Activated B cell treated with CpG ODN at 0.5 μM for 24 hours (primary cell): ENCODE measurements at regions not wholly inside any gene's neighbourhood (a gene's known extent, or its start where the extent isn't known, plus 50 kb on each side); places are given as distances from the start of the nearest gene placed in this dataset.
A peak's percentile ranks its signal among the peaks of the same experiment; 100 is the strongest.

Experiments used
- ATAC-seq: fragments of 200-7000 bp; cut with Tn5 transposase; one replicate; pipeline ENCODE4 v1.10.0; 2021; ENCODE audit warnings: low read depth, mild to moderate bottlenecking, moderate library complexity
- CTCF ChIA-PET: fragments of 350-600 bp; sonication (Branson Sonifier 250); formaldehyde crosslinking; loops from one replicate; lab custom pipeline; 2021; ENCODE audit warnings: antibody characterized with exemption; lab: Charles Lee
- POLR2A ChIA-PET: fragments of 350-600 bp; sonication (Branson Sonifier 250); formaldehyde crosslinking; loops from one replicate; lab custom pipeline; 2021; ENCODE audit warnings: antibody characterized with exemption; lab: Charles Lee
- DNase-seq: peaks from one replicate; pipeline ENCODE4 v3.0.0; 2022
- H3K27ac Mint-ChIP-seq: one replicate; pipeline ENCODE4 v1.8.0; 2020; ENCODE audit warnings: mixed read lengths
- H3K27me3 Mint-ChIP-seq: one replicate; pipeline ENCODE4 v1.8.0; 2021; ENCODE audit warnings: mixed read lengths
- H3K36me3 Mint-ChIP-seq: one replicate; pipeline ENCODE4 v1.8.0; 2021; ENCODE audit warnings: low read depth, mixed read lengths
- H3K4me1 Mint-ChIP-seq: one replicate; pipeline ENCODE4 v1.8.0; 2021; ENCODE audit warnings: mixed read lengths
- H3K4me3 Mint-ChIP-seq: one replicate; pipeline ENCODE4 v1.8.0; 2020; ENCODE audit warnings: mild to moderate bottlenecking, mixed read lengths
- H3K9me3 Mint-ChIP-seq: one replicate; pipeline ENCODE4 v1.8.0; 2020; ENCODE audit warnings: mixed read lengths
- intact Hi-C: fragments of 100-400 bp; cut with micrococcal nuclease; formaldehyde crosslinking; loops from one replicate; pipeline ENCODE4 v1.15.1; 2024
- TF ChIP-seq, protein P1 (sequence below): fragments of 200-600 bp; IDR thresholded peaks from one replicate; pipeline ENCODE4 v1.8.0; 2022; ENCODE audit warnings: antibody characterized with exemption, mild to moderate bottlenecking

DNA sequence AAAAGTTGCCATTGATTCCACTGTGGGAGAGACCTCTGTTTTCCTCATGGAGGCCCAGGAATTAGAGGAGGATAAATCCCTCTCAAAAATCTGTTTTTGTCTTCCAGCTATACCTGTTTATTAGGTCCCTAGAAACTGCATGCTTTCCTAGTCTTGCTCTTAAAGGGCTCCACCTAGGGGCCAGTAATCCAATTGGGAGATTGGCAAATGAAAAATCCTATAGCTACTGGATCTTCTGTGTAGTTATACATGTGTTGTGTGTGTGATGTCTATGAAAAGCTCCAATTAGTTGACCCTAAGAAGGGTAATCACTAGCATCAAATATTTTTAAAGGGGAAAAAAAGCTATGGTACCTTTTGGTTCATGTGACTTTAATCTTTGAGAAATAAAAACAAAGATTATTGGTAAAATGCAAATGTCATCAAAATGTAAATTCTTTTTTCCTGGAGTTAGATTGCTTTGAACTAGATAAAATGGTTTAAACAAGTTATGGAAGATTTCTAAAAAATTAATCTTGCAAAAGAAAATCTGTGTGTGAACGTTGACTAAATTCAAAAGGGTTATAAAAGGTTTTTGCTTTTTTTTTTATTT is 63.4 kb upstream of the C1QTNF9B start:
- ATAC-seq (no peak), DNase-seq (no peak)
- H3K9me3 Mint-ChIP-seq = no peaks in the 10 kb centered on the region
- H3K4me3 Mint-ChIP-seq = no peak overlapping the region
- H3K27me3 Mint-ChIP-seq = no peaks in the 10 kb centered on the region
- TF ChIP-seq, protein P1, sequence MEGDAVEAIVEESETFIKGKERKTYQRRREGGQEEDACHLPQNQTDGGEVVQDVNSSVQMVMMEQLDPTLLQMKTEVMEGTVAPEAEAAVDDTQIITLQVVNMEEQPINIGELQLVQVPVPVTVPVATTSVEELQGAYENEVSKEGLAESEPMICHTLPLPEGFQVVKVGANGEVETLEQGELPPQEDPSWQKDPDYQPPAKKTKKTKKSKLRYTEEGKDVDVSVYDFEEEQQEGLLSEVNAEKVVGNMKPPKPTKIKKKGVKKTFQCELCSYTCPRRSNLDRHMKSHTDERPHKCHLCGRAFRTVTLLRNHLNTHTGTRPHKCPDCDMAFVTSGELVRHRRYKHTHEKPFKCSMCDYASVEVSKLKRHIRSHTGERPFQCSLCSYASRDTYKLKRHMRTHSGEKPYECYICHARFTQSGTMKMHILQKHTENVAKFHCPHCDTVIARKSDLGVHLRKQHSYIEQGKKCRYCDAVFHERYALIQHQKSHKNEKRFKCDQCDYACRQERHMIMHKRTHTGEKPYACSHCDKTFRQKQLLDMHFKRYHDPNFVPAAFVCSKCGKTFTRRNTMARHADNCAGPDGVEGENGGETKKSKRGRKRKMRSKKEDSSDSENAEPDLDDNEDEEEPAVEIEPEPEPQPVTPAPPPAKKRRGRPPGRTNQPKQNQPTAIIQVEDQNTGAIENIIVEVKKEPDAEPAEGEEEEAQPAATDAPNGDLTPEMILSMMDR = no peak
- POLR2A ChIA-PET = no interaction called here
- no peaks in the 10 kb centered on the region for H3K4me1 Mint-ChIP-seq
- H3K36me3 Mint-ChIP-seq = no peaks in the 10 kb centered on the region
- no peak overlapping the region for H3K27ac Mint-ChIP-seq
- intact Hi-C loops = no loop called here
- CTCF ChIA-PET = interaction anchor here (1.0 to 2.2 kb wide), 3 partner anchors 10 to 493 kb away, joined by 3 to 6 read pairs (median 3); no protein-coding TSS in a partner anchor

- ATAC-seq (no peak), DNase-seq (no peak)
- intact Hi-C loops = no loop called here
- TF ChIP-seq, protein P1 = no peak
- CTCF ChIA-PET = no interaction called here
- no peaks in the 10 kb centered on the region for H3K36me3 Mint-ChIP-seq
- POLR2A ChIA-PET = no interaction called here
- no peak overlapping the region for H3K4me3 Mint-ChIP-seq
- peaks cover 4% of the 10 kb centered on the region for H3K4me1 Mint-ChIP-seq
- H3K27ac Mint-ChIP-seq = no peak overlapping the region
- no peaks in the 10 kb centered on the region for H3K9me3 Mint-ChIP-seq
- H3K27me3 Mint-ChIP-seq = no peaks in the 10 kb centered on the region
Observed at GRCh38 chr13:23963184-23963931, 66.1 kb upstream of the C1QTNF9B start.

DNA sequence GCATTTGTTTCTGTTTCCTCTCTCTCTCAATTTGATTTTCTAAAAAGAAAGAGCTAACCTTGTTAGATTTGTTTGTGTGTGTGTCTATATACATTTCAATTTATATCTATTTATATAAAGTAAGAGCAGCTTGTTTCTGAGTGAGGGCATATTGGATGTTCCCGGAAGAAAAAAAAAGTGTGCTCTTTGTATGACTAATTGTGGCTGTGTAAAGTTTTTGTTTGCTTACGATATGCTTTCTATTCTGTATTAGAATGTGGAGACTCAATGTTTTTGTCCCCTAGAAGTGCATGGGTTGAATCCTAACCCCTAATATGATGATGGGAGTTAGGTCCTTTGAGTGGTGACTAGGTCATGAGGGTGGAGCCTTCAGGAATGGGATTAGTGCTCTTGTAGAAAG is 66.6 kb upstream of the C1QTNF9B start:
- ChIA-PET CTCF (no interaction called here), POLR2A (no interaction called here)
- no peaks in the 10 kb centered on the region for H3K27me3 Mint-ChIP-seq
- no peak overlapping the region for H3K27ac Mint-ChIP-seq
- no peak for DNase-seq
- no peaks in the 10 kb centered on the region for H3K36me3 Mint-ChIP-seq
- H3K4me3 Mint-ChIP-seq = no peak overlapping the region
- TF ChIP-seq, protein P1 = no peak
- H3K9me3 Mint-ChIP-seq = no peaks in the 10 kb centered on the region
- intact Hi-C loops = no loop called here
- no peak for ATAC-seq
- H3K4me1 Mint-ChIP-seq = peaks cover 4% of the 10 kb centered on the region

DNA sequence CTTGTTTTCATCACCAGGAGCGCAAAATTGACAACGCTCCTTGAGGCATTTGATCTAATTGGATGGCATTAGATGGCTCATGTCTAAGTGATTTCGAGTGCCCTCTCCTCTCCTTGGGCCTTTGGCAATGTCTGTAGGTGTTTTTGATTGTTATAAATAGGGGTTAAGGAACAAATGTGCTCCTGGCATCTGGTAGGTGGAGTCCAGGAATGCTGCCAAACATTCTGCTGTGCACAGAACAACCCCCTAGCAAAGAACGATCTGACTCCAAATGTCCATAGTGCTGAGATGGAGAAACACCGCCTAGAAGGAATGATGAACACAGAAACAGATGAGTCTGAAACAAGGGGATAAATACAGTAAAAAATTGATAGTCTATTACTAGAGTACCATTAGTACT is 68.0 kb upstream of the C1QTNF9B start:
- Mint-ChIP-seq H3K27me3 (no peaks in the 10 kb centered on the region), H3K4me3 (no peak overlapping the region), H3K9me3 (no peaks in the 10 kb centered on the region), H3K27ac (no peak overlapping the region), H3K4me1 (peaks cover 4% of the 10 kb centered on the region), H3K36me3 (no peaks in the 10 kb centered on the region)
- POLR2A ChIA-PET = no interaction called here
- TF ChIP-seq, protein P1 = no peak
- no peak for DNase-seq
- intact Hi-C loops = no loop called here
- CTCF ChIA-PET = no interaction called here
- no peak for ATAC-seq

DNA sequence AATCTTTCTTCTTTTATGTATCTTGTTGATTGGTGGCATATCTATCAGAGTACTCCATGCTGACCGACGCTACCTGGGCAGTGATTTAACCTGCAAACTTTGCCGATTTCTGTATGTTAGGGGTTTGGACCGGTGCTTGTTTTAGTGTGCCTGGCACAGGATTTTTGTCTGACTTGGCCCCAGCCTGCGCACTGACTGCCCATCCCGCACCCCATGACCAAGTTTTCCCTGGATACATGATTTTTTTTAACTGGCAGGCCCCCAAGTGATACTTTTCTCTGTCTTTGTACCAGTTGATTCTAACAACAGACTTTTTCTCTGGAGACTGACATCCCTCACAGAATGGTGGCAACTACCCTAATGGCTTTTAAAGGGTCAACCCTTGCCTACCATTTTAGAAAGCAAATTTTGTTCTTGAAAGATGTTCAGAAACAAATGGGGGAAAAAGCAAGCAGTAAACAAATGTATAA is 69.0 kb upstream of the C1QTNF9B start:
- POLR2A ChIA-PET = no interaction called here
- no peak overlapping the region for H3K27ac Mint-ChIP-seq
- intact Hi-C loops = no loop called here
- TF ChIP-seq, protein P1 = no peak
- CTCF ChIA-PET = no interaction called here
- H3K4me3 Mint-ChIP-seq = peak overlapping the region; percentile 25
- H3K4me1 Mint-ChIP-seq = peaks cover 4% of the 10 kb centered on the region
- H3K27me3 Mint-ChIP-seq = no peaks in the 10 kb centered on the region
- H3K36me3 Mint-ChIP-seq = no peaks in the 10 kb centered on the region
- ATAC-seq (no peak), DNase-seq (no peak)
- no peaks in the 10 kb centered on the region for H3K9me3 Mint-ChIP-seq
